ENCODE measurements at regions not wholly inside any gene's neighbourhood (a gene's known extent, or its start where the extent isn't known, plus 50 kb on each side); places are given as distances from the start of the nearest gene placed in this dataset.

GRCh38 chr4:43843501-43843900 is 605.1 kb downstream of the KCTD8 start:
- H4K20me1 ChIP-seq (replicated peaks; ENCODE audit: control insufficient read depth, insufficient read depth, low read length), result no peaks in the 10 kb centered on the region
- 0 out of 2 replicates have a peak, but pooled peaks cover 2% of the 10 kb centered on the region for H3K9me3 ChIP-seq (replicated peaks; ENCODE audit: control insufficient read depth, insufficient read depth, low read depth, low read length)
- H2AFZ ChIP-seq (ENCODE audit: low read depth, low read length), result no peak overlapping the region
- H3K9me1 ChIP-seq (ENCODE audit: control insufficient read depth, insufficient read depth, low read length), result no peaks in the 10 kb centered on the region
- H3K9ac ChIP-seq (ENCODE audit: insufficient read depth in 1 of 2, low read depth in 2 of 2, low read length in 2 of 2), result no peak overlapping the region
- H3K27ac ChIP-seq (ENCODE audit: extremely low read depth, low read depth, low read length), result no peak overlapping the region
- in situ Hi-C loops (cut with MboI) (no loop called here), intact Hi-C loops (cut with micrococcal nuclease) (no loop called here)
- no peak for DNase-seq (ENCODE audit: extremely low read depth in 1 of 4, low spot score in 3 of 4)
- no TSS peak for BruUV-seq (replicated peaks)
- H3K36me3 ChIP-seq (ENCODE audit: control insufficient read depth, insufficient read depth, low read length), result no peaks in the 10 kb centered on the region
- 0% methylated on average over 1 of the region's 1 CpG for WGBS (ENCODE audit: insufficient coverage, low coverage, missing lambda C conversion rate)
- no peak for ATAC-seq
- H3K79me2 ChIP-seq (ENCODE audit: control insufficient read depth, insufficient read depth, low read length), result no peaks in the 10 kb centered on the region
- H3K4me1 ChIP-seq (replicated peaks in 1 of 2; ENCODE audit: control insufficient read depth in 2 of 2, insufficient read depth in 2 of 2, low read length in 2 of 2), result no peaks in the 10 kb centered on the region
- no peaks in the 10 kb centered on the region for H3K27me3 ChIP-seq (ENCODE audit: control insufficient read depth in 2 of 2, insufficient read depth in 2 of 2, low read length in 2 of 2)
- H3K4me2 ChIP-seq (ENCODE audit: insufficient read depth, low read length), result no peak overlapping the region
- H3K4me3 ChIP-seq, result no peak overlapping the region
- POLR2A ChIA-PET, result no interaction called here
- no peak for FAIRE-seq
- CTCF ChIA-PET (ENCODE audit: low intra/inter-chr PET ratio), result no interaction called here
- TF ChIP-seq NCOA2 (IDR thresholded peaks at IDR 0.05; ENCODE audit: partially characterized antibody in 2 of 2) (no peak), ZNF695 (CRISPR knock-in tag; IDR thresholded peaks at IDR 0.05) (no peak), KHSRP (IDR thresholded peaks at IDR 0.05) (no peak), ZBTB33 (CRISPR knock-in tag; IDR thresholded peaks at IDR 0.05) (no peak), KAT7 (CRISPR knock-in tag; IDR thresholded peaks at IDR 0.05; ENCODE audit: borderline replicate concordance) (no peak), CBX1 (IDR thresholded peaks at IDR 0.05; ENCODE audit: low read depth) (no peak), TBP (optimal IDR thresholded peaks at IDR 0.05; ENCODE audit: low read depth, low read length) (no peak), FOXM1 (IDR thresholded peaks at IDR 0.05; ENCODE audit: low read depth) (no peak), FOXM1 (CRISPR knock-in tag; IDR thresholded peaks at IDR 0.05; ENCODE audit: low read depth) (no peak), MECOM (CRISPR knock-in tag; IDR thresholded peaks at IDR 0.05) (no peak), SREBF2 (CRISPR knock-in tag; IDR thresholded peaks at IDR 0.05) (no peak), ETV5 (CRISPR knock-in tag; IDR thresholded peaks at IDR 0.05; ENCODE audit: low read depth) (no peak), MAX (CRISPR knock-in tag; IDR thresholded peaks at IDR 0.05) (no peak), NR3C1 (CRISPR knock-in tag; IDR thresholded peaks at IDR 0.05) (no peak)
- TF ChIP-seq, protein P1, sequence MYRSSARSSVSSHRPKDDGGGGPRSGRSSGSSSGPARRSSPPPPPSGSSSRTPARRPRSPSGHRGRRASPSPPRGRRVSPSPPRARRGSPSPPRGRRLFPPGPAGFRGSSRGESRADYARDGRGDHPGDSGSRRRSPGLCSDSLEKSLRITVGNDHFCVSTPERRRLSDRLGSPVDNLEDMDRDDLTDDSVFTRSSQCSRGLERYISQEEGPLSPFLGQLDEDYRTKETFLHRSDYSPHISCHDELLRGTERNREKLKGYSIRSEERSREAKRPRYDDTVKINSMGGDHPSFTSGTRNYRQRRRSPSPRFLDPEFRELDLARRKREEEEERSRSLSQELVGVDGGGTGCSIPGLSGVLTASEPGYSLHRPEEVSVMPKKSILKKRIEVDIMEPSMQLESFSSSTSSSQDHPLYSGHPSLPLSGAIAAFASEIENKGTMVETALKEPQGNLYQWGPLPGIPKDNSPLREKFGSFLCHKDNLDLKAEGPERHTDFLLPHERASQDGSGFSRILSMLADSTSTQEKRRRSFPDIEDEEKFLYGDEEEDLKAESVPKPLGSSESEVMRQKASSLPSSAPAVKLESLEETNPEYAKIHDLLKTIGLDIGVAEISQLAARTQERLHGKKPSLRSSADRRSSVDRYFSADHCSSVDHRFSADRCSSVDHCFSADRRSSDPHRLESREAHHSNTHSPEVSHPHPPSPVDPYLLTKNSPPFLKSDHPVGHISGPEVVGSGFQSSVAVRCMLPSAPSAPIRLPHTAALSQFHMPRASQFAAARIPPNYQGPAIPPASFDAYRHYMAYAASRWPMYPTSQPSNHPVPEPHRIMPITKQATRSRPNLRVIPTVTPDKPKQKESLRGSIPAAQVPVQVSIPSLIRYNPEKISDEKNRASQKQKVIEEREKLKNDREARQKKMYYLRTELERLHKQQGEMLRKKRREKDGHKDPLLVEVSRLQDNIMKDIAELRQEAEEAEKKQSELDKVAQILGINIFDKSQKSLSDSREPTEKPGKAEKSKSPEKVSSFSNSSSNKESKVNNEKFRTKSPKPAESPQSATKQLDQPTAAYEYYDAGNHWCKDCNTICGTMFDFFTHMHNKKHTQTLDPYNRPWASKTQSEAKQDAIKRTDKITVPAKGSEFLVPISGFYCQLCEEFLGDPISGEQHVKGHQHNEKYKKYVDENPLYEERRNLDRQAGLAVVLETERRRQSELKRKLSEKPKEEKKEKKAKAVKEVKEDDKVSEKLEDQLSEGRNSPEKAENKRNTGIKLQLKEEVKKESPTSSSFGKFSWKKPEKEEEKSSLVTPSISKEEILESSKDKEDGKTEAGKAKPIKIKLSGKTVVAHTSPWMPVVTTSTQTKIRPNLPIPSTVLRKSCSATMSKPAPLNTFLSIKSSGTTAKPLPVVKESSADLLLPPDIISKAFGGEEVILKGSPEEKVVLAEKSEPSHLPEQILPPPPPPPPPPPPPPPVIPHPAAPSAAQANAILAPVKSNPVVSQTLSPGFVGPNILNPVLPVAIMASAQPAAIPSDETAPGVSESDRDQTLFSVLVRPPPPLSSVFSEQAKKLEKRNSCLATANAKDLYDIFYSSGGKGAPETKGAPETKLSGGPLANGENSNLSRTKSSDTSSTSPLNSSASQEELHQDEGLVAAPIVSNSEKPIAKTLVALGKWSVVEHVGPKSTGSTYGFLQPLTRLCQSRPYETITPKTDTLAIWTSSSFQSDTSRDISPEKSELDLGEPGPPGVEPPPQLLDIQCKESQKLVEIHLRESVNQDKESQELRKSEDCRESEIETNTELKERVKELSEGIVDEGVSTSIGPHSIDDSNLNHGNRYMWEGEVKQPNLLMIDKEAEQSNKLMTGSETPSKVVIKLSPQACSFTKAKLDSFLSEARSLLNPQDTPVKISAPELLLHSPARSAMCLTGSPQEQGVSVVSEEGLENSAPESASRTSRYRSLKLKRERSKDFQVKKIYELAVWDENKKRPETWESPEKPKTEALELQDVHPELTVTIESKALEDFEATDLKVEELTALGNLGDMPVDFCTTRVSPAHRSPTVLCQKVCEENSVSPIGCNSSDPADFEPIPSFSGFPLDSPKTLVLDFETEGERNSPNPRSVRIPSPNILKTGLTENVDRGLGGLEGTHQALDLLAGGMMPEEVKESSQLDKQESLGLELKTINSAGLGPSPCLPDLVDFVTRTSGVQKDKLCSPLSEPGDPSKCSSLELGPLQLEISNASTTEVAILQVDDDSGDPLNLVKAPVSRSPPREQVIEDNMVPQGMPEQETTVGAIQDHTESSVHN (IDR thresholded peaks at IDR 0.05; ENCODE audit: borderline replicate concordance in 1 of 2, low read depth in 1 of 2), result no peak
